Middle frontal gyrus (tissue), 1 donor: ENCODE measurements at regions not wholly inside any gene's neighbourhood (a gene's known extent, or its start where the extent isn't known, plus 50 kb on each side); places are given as distances from the start of the nearest gene placed in this dataset.

Source experiments
- DNase-seq: peaks from one replicate; pipeline ENCODE4 v3.0.0-alpha.2; 2015; ENCODE audit warnings: low spot score; ENCODE audit errors: extremely low spot score

GRCh38 chr4:155564086-155564485, 102.6 kb upstream of the GUCY1A1 start:
- DNase-seq, result no peak

DNA sequence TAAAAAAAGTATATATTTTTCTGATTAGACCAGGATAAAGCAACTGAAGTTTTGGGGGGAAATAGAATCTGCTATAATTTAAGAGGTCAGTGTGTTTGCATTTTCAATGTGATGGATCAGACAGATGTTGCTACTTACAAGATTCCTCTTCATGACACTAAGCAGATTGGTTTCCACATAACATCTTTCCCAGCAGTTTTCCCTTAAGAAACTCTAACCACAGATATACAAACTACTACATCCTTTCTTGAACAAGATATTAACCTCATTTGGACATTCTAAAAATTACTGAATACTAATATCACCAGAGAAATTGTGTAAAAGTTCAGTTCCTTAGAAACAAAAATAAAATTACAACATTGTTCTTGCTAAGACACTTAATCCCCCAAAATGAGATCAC, 106.7 kb upstream of the GUCY1A1 start:
- DNase-seq, result no peak

- no peak for DNase-seq
These were observed 114.5 kb upstream of the GUCY1A1 start for GRCh38 chr4:155552180-155552579.

- no peak for DNase-seq
These were observed 118.5 kb upstream of the GUCY1A1 start for GRCh38 chr4:155548173-155548572.

GRCh38 chr4:155546451-155546850, 120.2 kb upstream of the GUCY1A1 start:
- no peak for DNase-seq

- no peak for DNase-seq
These were observed 121.2 kb upstream of the GUCY1A1 start for GRCh38 chr4:155545456-155545855.

DNA sequence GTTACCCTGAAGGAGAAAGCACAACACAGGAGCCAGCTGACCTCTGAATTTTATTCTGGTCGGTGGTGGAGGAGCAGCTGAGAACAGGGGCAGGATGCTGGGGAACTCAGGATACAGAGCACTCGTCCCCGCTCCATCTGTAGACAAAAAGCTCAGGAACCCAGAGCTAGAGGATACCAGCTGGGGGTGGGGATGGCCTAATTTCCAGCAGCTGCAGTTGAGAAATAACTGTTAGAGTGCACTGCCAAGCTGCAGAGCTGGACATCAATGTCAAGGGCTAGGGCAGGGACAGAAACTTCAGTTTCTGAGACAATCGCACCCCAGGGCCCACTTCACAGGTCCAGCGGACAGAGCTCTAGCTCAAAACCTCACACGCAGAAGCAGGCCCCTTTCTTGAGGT, 122.1 kb upstream of the GUCY1A1 start:
- DNase-seq, result no peak

DNA sequence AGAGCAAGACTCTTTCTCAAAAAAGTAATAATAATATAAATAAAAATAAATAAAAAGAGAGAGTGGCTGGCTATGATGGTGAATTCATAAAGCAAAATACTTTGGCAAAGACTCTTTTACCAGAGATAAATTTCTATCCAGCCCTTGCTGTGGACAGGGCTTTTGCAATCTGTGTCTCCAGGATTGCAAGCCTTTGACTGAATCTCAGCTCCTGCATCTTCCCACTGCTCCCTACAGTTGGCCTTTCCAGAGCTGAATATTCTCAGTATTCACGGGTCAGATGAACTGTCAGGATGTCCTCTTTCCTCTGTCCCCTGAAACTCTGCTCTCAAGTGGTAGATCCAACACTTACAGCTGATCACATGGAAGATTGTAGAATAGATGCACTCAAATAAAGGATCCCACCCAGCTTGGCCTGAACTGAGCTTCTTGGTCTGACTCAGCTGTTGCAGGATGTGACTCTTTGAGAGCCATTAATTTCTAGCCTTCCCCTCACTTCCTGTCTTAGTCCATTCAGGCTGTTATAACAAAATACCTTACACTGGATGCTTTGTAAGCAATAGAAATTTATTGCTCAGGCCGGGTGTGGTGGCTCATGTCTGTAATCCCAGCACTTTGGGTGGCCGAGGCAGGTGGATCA, 123.4 kb upstream of the GUCY1A1 start:
- no peak for DNase-seq

GRCh38 chr4:155542415-155542814, 124.2 kb upstream of the GUCY1A1 start:
- DNase-seq, result no peak

DNA sequence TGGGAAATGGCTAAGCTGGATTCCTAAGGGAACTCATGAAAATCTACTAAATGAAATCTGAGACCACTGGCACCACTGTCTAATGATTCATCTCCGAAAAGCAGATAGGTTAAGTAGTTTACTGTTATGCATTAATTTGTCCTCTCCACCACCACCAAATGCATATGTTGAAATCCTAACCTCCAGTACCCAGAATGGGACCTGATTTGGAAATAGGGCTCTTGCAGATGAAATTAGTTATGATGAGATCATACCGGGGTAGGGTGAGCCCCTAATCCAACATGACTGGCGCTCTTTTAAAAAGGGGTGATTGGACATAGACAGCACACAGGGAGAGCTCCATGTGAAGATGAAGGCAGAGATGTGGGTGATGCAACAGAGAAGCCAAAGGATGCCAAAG, 124.9 kb upstream of the GUCY1A1 start:
- no peak for DNase-seq

- DNase-seq, result no peak
These were observed 126.0 kb upstream of the GUCY1A1 start for GRCh38 chr4:155540698-155541097.

- no peak for DNase-seq
These were observed 126.9 kb upstream of the GUCY1A1 start for GRCh38 chr4:155539746-155540145.

DNA sequence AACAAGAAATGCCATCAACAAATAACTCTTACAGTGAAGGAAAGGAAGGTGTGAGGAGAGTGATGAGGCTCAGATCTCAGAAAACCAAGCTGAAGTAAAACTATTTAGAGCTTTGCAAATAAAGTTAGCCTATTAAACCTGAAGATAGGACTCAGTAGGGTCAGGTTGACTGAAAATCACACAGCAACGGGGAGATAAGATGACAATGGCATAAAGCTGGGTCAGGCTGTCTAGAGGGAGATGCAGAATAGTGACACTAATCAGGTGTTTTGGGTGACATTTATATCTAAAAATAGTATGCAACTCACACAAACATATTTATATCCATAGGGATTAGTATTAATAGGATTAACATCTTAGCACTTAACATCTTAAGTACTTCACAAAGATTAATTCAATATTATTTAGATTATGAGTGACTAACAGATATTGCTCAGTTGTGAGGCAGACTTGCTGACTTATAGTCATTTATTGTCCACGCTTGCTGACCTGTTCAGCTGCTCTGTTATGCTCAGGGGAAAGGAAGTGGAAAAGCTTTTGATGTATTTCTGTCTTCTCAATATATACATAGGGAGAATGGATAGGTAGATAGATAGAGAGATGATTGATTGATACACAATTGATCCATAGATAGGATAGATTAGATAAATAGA, 130.7 kb upstream of the GUCY1A1 start:
- no peak for DNase-seq

- DNase-seq, result no peak
These were observed 134.1 kb upstream of the GUCY1A1 start for GRCh38 chr4:155532373-155533085.

DNA sequence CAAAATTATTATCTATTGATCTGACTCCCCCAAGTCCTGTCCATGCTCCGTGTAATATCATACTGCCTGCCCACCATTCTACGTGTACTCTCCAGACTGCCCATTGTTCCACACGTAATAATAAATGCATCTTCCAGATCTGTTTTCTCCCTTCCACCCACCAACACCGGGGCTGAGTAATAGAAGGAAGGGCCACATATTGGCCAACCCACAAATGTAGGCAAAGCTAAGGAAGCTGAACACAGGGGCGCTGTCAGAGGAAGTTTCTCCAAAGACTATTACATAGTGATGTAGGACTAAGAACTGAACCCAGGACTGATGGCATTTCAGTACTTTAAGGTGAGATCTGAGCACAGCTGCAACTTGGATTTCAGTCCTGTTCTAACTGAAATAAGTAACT, 135.8 kb upstream of the GUCY1A1 start:
- no peak for DNase-seq

DNA sequence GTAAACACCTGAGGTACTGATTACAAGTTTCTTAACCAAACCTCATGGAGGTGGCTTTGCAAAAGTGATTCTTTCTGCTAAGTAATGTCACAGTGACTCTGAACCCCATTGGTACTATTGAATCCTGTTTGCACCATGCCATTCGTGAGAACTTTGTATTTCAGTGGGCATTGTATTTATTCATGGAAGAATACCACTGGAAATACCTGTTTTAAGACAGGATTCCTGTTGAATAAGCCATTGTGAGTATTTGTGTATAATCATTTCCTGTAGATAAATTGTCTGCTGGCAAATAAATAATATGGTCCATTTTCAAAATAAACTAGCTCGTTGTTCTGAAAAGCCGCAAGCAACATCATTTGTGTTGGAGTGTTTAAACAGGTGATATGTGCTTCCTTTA, 136.4 kb upstream of the GUCY1A1 start:
- DNase-seq, result no peak

DNA sequence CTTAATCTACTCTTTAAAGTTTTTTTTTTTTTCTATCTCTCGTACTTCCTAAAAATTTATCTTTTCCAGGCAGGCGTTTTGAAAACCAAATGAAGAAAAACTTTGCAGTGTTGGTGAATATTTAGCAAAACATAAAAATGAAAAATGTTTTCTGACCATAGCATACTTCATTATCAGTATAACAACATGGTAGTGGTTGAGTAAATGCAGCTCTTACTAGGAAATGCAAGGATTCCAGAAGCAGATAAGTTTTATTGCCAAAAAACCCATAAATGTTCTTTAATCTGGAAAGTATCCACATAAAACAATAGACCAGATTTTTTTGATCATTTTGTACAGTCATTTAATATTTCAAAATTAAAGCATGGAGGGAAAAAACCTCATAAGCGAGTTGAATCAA, 136.9 kb upstream of the GUCY1A1 start:
- DNase-seq, result no peak

GRCh38 chr4:155529272-155529671, 137.4 kb upstream of the GUCY1A1 start:
- no peak for DNase-seq

- DNase-seq, result peak; percentile 8
These were observed 140.0 kb upstream of the GUCY1A1 start for GRCh38 chr4:155526452-155527169.

GRCh38 chr4:155524926-155525455, 141.7 kb upstream of the GUCY1A1 start:
- no peak for DNase-seq

DNA sequence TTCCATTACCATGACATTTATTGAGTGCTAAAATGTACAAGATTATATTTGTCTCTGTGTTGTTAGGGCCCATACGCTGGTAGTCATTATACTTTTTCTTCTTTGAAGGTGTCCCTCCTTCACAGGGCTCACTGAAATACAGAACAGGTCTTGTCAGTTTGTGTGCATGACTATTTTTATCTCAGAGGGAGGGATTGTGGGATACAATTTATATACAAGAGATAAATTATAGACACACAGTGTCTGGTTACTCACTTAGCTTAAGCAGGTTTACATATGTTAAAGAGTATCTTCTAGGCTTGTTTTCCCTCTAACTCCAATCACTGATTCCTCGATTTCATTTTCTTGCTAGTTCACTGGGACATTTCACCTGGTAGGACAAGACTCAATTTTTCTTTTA, 143.3 kb upstream of the GUCY1A1 start:
- DNase-seq, result no peak

DNA sequence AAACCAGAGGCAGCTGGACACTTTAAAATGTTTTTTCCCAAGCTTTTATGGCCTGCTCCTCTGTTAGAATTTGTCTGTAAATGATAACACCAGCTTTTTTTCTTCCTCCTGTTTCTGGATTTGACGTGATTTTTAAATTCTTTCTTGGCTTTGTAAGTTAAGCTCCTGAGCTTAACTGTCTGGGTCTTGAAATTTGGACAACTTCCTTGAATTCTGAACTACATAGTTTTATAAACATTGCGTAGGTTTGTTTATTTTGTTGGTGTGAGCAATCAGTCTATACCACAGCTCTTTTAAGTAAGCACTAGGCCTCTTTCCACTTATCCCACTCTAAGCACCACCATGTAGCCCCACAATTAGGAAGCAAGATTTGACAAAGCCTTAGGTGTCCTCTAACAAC, 144.4 kb upstream of the GUCY1A1 start:
- no peak for DNase-seq
